GM13976 (cell line): ENCODE measurements at regions not wholly inside any gene's neighbourhood (a gene's known extent, or its start where the extent isn't known, plus 50 kb on each side); places are given as distances from the start of the nearest gene placed in this dataset.

Experiments used
- DNase-seq: peaks from one replicate; pipeline ENCODE4 v3.0.0; 2012; ENCODE audit warnings: low spot score
- in situ Hi-C: fragments of 300-500 bp; cut with MboI; formaldehyde crosslinking; loops from one replicate; pipeline ENCODE4 v1.12.0; 2022; ENCODE audit warnings: low sequenced_read_pairs, mixed read lengths, inconsistent platforms; ENCODE audit not compliant: unreplicated experiment
- TF ChIP-seq, protein P1 (sequence below): IDR thresholded peaks from 2 replicates; pipeline ENCODE4 v1.5.1; 2012; ENCODE audit warnings: borderline replicate concordance, mild to moderate bottlenecking; ENCODE audit not compliant: insufficient read depth; ENCODE audit errors: extremely low read depth, missing control alignments, control extremely low read depth

DNA sequence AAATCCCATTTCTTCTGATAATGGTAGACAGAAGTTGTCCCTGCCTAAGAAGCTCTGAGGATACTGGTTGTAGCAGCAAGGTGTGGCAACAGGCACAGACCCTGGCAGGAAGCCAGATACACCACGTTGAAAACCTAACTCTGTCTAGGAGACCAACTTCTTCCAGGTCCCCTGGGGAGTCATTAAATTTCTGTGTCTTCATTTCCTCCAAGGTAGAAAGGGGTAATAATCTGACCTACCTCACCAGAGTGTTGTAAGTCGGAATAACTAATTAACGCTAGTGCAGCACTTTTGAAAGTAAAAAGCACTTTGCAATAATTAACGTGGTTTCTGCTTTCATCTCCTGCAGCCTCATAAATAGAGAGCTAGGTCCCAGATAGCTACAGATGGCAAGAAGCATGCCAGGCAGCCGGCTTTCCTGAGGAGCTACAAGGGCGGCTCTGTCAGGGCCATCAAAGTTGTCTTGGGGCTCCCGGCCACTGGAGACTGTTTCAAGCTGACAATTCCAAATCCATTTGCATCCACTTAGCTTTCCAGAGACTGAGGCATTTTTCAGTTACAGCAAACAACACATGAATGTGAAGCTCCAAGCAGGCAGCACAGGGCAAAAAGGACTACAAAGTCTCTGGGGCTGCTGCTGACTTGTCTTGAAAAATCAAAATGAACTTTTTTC, 176.2 kb downstream of the FOXO1 start:
- DNase-seq: no peak
- TF ChIP-seq, protein P1, sequence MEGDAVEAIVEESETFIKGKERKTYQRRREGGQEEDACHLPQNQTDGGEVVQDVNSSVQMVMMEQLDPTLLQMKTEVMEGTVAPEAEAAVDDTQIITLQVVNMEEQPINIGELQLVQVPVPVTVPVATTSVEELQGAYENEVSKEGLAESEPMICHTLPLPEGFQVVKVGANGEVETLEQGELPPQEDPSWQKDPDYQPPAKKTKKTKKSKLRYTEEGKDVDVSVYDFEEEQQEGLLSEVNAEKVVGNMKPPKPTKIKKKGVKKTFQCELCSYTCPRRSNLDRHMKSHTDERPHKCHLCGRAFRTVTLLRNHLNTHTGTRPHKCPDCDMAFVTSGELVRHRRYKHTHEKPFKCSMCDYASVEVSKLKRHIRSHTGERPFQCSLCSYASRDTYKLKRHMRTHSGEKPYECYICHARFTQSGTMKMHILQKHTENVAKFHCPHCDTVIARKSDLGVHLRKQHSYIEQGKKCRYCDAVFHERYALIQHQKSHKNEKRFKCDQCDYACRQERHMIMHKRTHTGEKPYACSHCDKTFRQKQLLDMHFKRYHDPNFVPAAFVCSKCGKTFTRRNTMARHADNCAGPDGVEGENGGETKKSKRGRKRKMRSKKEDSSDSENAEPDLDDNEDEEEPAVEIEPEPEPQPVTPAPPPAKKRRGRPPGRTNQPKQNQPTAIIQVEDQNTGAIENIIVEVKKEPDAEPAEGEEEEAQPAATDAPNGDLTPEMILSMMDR: no peak
- in situ Hi-C loops: no loop called here

DNA sequence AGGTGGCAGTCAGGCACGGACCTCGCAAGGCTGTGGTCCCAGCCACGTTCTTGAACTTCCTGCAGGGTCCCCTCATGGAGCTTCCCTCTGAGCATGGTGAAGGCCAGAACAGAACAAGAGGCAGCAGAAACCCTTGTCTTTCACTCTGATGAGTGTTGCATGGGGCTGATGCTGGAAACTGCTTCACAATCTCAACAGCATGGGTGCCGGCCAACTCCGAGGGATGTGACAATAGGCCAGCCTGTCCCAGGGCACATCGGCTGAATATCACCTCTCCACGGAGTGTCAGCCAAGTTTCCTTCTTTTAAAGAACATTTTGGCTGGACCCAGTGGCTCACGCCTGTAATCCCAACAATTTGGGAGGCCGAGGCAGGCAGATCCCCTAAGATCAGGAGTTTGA, 173.9 kb downstream of the FOXO1 start:
- DNase-seq: peak; percentile 9
- in situ Hi-C loops: no loop called here
- TF ChIP-seq, protein P1: no peak

DNA sequence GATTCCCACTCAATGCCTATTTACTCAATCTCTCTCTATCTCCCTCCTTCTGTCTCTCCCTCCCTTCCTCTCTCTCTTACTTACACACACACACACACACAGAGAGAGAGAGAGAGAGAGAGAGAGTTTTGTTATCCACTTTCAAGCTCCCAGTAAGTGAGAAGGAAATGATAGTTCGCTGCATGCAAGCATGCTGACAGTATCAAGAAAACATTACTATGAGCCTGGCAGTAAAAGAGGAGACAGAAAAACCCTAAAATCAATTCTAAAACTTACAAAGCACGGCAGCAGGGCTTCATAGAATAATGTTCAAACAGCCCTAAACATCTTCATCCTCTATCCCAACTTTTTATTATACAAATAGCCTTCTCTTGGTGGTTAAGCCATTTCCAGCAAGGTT, 171.9 kb downstream of the FOXO1 start:
- TF ChIP-seq, protein P1: no peak
- in situ Hi-C loops: no loop called here
- DNase-seq: no peak

DNA sequence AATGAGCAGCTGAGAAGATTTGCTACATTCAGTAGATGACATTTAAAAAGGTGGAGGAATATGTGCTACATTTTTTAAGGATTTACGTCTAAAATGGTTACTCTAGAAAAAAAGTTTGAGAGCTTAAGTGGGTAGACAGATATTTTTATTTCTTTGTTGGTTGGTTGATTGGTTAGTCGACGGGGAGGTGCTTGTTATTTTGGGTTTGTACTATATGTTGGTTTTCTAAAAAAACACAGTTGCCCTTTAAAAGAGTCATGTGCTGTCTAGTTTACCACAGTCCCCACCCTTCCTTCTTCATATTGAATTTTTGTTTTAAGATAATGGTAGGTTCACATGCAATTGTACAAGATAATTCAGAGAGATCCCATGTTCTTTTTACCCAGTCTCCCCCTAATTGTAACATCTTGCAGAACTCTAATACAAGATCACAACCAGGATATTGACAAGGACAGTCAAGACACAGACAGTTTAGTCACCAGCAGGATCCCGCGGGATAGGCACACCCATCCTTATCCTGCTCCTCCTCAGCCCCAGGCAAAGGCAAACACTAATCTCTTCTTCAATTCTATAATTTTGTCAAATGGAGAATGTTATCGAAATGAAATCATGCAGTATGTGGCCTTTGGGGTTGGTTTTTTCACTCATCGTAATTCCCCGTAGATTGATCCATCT, 171.4 kb downstream of the FOXO1 start:
- in situ Hi-C loops: no loop called here
- peak; percentile 16 for DNase-seq
- TF ChIP-seq, protein P1: no peak

DNA sequence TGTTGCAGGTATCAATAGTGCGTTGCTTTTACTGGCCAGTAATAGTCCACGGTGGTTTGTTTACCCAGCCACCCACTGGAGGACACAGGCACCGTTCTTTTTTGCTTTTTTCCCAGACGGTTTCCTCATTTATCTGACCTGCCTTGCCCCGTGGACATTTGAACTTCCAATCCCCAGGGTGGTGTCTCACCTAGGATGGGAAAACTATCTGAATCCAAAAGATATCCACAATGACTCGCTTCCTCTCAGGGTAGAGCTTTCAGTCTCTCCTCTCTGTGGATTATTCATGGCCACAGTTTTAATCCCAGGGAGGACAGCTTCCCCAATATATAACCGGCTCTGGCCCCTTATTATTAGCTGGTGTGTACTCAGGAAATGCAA, 170.8 kb downstream of the FOXO1 start:
- DNase-seq: no peak
- TF ChIP-seq, protein P1: no peak
- in situ Hi-C loops: no loop called here

DNA sequence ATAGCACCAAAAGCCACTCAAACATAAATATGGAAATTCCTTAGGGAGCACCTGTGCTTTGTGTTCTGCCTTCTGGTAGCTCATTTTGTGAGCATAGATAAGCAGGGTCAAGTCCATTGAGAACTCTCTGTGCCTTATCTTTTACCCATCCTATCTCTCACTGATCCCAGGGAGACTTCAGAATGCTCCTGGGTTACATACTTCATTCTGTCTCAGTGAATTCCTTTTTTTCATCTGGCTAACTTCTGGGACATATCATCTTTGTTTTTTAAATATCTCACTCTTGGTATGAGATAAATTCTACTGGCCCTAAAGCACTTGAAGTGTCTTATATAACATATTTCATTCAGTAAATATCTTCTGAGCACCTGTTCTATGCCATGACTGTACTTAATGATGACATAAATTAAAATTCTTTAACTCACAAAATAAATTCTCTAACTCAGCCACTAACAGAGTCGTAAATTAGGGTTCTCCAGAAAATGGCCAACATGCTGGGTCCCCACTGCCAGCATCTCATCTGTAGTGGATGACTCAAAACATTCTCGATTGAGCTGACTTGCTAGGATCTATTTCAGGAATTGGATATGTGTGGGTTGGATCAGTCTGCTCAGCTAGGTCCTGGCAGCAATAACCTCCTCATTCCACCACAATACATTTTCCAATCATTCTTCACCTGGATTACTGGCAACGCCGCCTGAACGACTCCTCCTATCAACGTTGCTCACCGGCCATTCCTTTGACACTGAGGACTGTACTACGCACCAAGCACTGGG, 170.2 kb downstream of the FOXO1 start:
- no peak for DNase-seq
- in situ Hi-C loops: no loop called here
- TF ChIP-seq, protein P1: no peak
